ENCODE measurements at regions not wholly inside any gene's neighbourhood (a gene's known extent, or its start where the extent isn't known, plus 50 kb on each side); places are given as distances from the start of the nearest gene placed in this dataset.

DNA sequence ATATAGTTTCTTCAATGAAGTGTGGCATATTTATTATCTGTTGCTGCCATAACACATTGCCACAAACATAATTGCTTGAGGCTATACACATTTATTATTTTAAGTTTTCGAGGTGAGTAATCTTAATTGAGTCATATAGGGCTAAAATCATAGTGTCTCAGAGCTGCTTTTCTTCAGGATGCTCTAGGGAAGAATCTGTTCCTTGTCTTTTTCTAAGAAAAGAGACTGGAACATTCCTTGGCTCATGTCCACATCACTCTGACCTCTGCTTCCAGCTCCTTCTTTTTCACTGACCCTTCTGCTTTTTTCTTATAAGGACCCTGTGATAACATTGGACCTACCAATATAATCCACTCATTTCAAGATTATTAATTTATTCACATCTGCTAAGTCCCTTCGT, 632.4 kb upstream of the TYRP1 start:
- TF ChIP-seq POLR2A (IDR thresholded peaks at IDR 0.05): no peak
- TF ChIP-seq, protein P1, sequence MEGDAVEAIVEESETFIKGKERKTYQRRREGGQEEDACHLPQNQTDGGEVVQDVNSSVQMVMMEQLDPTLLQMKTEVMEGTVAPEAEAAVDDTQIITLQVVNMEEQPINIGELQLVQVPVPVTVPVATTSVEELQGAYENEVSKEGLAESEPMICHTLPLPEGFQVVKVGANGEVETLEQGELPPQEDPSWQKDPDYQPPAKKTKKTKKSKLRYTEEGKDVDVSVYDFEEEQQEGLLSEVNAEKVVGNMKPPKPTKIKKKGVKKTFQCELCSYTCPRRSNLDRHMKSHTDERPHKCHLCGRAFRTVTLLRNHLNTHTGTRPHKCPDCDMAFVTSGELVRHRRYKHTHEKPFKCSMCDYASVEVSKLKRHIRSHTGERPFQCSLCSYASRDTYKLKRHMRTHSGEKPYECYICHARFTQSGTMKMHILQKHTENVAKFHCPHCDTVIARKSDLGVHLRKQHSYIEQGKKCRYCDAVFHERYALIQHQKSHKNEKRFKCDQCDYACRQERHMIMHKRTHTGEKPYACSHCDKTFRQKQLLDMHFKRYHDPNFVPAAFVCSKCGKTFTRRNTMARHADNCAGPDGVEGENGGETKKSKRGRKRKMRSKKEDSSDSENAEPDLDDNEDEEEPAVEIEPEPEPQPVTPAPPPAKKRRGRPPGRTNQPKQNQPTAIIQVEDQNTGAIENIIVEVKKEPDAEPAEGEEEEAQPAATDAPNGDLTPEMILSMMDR (IDR thresholded peaks at IDR 0.05): no peak

All from suprapubic skin (tissue), 3 donors.